Gastrocnemius medialis (tissue), 4 donors: ENCODE measurements at regions not wholly inside any gene's neighbourhood (a gene's known extent, or its start where the extent isn't known, plus 50 kb on each side); places are given as distances from the start of the nearest gene placed in this dataset.

Source experiments
- CTCF ChIP-seq, 5 experiments: fragments of 450-650 bp in 3 of 5; fragments of 200-600 bp in 2 of 5; sonication (generic) in 2 of 5; IDR thresholded peaks in 4 of 5; conservative IDR thresholded peaks in 1 of 5; 1 replicate in 4 of 5; 2 replicates in 1 of 5; pipeline ENCODE4 v1.5.1; 2016 to 2019; ENCODE audit warnings: antibody characterized with exemption in 5 of 5, mild to moderate bottlenecking in 3 of 5, moderate library complexity in 3 of 5
- POLR2A ChIP-seq, 2 donors: fragments of 450-650 bp; IDR thresholded peaks; one replicate each; pipeline ENCODE4 v1.6.1; 2017; ENCODE audit warnings: antibody characterized with exemption in 2 of 2, mild to moderate bottlenecking in 2 of 2, moderate library complexity in 2 of 2

DNA sequence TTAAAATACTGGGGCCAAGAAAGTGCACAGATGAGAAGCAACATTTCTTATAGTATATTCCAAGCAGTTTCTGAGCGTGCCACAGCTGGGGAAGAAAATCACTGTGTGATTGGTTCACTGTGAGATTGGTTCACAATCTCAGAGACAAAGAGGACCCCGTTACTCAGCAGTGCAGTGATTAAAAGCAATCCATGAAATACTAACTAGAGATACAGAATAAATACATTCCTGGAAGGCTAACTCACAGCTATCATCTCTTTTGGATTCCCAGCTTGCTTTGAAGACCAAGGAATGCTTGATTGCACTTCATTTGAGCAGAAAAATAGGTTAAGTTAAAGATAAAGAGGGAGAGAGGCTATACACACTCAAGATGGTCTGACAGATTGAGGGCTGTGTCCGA is 132.1 kb upstream of the RAPGEF2 start:
- TF ChIP-seq CTCF (IDR thresholded peaks at IDR 0.05 in 4 of 5, conservative IDR thresholded peaks at IDR 0.05 in 1 of 5): no peak
- TF ChIP-seq POLR2A (IDR thresholded peaks at IDR 0.05): no peak
